Left colon (tissue), 2 donors: ENCODE measurements at regions not wholly inside any gene's neighbourhood (a gene's known extent, or its start where the extent isn't known, plus 50 kb on each side); places are given as distances from the start of the nearest gene placed in this dataset.
"Not testable (repeated sequence)": the region's sequence is repeated elsewhere in the genome, so short reads cannot be mapped to it uniquely, and the experiment has no call there.

Experiments used
- ATAC-seq: fragments of 200-7000 bp; cut with Tn5 transposase; one replicate; pipeline ENCODE4 v1.9.1; 2020; ENCODE audit warnings: mild to moderate bottlenecking, moderate library complexity
- DNase-seq, 2 donors: peaks; one replicate each; pipeline ENCODE4 v3.0.0-alpha.2; 2020
- intact Hi-C, 2 donors: fragments of 100-400 bp; cut with DNase I in 1 of 2; cut with micrococcal nuclease in 1 of 2; formaldehyde crosslinking; loops; one replicate each; pipeline versions ENCODE4 v1.11.2 to v1.14.0; 2022; cut with DNase I, micrococcal nuclease
- donor health status: DM: no; HTN: no; CAD: no.
- donor health status: DM: yes; HTN: yes; CAD: no.

DNA sequence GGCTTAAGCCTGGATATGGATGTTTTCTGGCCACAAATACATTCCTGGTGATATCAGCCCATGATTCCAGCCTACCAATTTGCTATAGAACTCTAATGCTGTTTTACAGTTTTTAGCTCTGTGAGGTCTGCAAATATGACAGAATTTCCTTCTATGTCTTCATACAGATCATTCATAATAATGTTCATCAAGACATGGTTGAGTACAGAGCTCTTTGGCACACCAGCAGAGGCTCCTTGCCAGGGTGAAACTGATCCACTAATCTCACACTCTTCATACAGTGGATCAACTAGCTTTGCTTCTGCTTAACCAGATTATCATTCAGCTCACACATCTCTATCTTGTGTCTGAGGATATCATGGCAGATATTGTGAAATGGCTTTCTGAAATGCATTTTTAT lies 672.1 kb downstream of the STK39 start:
- DNase-seq = no peak
- intact Hi-C loops = no loop called here
- ATAC-seq = no peak

GRCh38 chr2:167572883-167573619 lies 674.3 kb downstream of the STK39 start:
- intact Hi-C loops = no loop called here
- peak; percentile 95 for ATAC-seq

GRCh38 chr2:167570370-167570769 lies 677.0 kb downstream of the STK39 start:
- DNase-seq = no peak
- no peak for ATAC-seq
- intact Hi-C loops = no loop called here

More at GRCh38 chr2:167572883-167573619, 674.3 kb downstream of the STK39 start:
- no peak for DNase-seq

DNA sequence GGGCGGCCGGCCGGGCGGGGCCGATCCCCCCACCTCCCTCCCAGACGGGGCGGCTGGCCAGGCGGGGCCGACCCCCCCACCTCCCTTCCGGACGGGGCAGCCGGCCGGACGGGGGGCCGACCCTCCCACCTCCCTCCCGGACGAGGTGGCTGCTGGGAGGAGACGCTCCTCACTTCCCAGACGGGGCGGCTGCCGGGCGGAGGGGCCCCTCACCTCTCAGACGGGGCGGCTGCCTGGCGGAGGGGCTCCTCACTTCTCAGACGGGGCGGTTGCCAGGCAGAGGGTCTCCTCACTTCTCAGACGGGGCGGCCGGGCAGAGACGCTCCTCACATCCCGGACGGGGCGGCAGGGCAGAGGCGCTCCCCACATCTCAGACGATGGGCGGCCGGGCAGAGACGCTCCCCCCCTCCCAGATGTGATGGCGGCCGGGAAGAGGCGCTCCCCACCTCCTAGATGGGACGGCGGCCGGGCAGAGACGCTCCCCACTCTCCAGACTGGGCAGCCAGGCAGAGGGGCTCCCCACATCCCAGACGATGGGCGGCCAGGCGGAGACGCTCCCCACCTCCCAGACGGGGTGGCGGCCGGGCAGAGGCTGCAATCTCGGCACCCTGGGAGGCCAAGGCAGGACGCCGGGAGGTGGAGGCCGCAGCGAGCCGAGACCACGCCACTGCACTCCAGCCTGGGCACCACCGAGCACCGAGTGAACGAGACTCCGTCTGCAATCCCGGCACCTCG lies 675.8 kb downstream of the XIRP2 start:
- ATAC-seq, intact Hi-C loops, DNase-seq: not testable (repeated sequence)

GRCh38 chr2:167558272-167558991 lies 670.2 kb downstream of the XIRP2 start:
- DNase-seq, intact Hi-C loops, ATAC-seq: not testable (repeated sequence)

DNA sequence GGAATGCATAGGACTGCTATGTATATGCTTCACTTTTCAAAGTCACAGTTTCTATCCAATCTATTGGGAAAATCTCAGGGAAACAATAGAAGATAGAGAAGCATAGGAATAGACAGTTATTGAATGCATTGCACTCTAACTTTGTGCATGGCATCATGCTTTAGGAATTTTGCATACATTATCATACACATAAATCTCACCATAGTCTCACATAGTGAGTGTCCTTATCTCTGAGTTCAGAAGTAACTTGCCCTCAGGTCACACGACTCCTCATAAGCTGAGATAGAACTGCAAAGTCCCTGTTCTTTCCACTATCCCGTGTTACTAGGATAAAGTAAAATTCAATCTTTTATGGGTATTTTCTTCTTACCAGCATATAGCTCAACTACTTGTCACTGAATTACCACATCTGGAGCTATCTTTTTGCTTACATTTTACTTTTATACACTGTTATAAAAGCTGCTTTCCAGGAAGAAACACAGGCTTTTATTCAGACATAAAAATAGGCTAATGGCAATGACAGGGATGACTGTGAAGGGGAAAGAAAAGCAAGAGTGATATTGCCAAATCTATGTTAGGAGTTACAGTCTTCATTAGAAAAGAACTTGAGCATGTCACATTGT lies 666.9 kb downstream of the XIRP2 start:
- intact Hi-C loops = no loop called here
- DNase-seq (no peak), ATAC-seq (no peak)

GRCh38 chr2:167553635-167554034 lies 665.4 kb downstream of the XIRP2 start:
- ATAC-seq (no peak), DNase-seq (no peak)
- intact Hi-C loops = no loop called here

DNA sequence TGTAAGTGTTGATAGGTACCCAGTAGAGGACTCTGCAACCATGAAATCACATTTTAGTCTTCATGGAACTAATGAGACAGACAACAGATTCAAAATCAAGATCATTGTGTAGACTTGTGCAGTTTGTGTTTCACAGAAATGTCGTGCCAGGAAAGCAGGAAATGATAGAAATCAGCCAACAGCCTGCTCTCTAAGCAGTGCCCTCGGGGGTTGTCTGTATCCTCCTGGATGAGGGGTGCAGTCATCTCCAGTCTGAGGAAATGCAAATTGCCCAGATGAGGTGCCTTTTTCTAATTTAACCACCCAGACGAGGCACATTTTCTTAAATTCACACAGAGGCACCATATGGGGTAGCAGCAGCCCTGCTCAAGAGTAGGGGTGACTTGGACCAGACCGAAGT lies 663.1 kb downstream of the XIRP2 start:
- ATAC-seq (no peak), DNase-seq (no peak)
- intact Hi-C loops = no loop called here

GRCh38 chr2:167550448-167550847 lies 662.2 kb downstream of the XIRP2 start:
- DNase-seq (no peak), ATAC-seq (peak; percentile 59)
- intact Hi-C loops = no loop called here

DNA sequence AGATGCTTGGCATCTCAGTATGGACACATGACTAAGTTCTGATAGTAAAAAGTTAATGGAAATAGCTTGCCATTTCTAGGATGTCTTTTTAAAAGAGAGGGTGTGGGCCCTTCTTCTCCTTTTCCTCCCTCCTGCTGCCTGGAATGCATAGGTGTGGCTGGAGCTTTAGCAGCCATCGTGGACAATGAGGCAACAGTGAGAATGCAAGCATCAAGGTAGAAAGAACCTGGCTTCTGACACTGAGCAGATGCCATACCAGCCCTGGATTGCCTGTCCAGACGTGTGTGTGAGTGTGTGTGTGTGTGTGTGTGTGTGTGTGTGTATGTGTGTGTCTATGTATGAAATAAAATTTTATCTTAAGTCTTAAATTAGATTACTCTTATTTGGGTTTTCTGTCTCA lies 660.1 kb downstream of the XIRP2 start:
- DNase-seq = no peak
- ATAC-seq = peak; percentile 37
- intact Hi-C loops = no loop called here

DNA sequence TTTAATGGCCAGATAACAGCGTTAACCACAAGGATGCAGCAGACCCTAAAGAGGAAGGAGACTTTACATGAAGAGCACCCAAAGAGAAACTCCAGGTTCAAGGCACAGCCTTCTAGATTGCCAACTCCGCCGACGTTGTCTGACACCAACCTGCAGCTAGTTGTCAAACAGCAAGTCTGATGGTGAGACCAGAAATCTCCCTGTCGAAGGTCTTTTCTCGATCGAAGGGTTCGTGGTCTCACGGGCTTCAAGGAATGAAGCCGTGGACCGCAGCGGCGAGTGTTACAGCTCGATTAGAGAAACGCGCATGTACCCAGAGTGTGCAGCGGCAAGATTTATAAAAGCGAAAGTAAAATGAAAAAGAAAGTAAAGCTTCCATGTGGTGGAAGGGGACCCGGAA lies 656.3 kb downstream of the XIRP2 start:
- intact Hi-C loops = no loop called here
- no peak for DNase-seq
- no peak for ATAC-seq

DNA sequence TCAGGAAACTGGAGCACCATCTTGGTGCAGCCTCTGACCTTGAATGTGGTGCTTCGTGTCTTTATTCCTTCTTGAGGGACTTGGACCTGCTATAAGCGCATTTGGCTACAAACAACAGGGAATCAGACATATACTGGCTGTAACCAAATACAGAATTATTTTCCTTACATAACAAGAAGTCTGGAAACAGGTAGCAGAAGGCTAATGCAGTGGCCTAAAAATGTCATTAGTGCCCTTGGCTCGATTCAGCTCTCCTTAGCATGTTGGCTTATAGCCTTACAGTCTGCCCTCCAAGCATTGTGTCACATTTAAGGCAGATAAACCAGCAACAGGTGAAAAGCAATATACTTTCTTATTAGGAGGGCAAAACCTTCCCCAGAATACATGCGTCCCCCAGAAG lies 655.4 kb downstream of the XIRP2 start:
- intact Hi-C loops = no loop called here
- ATAC-seq (no peak), DNase-seq (no peak)

DNA sequence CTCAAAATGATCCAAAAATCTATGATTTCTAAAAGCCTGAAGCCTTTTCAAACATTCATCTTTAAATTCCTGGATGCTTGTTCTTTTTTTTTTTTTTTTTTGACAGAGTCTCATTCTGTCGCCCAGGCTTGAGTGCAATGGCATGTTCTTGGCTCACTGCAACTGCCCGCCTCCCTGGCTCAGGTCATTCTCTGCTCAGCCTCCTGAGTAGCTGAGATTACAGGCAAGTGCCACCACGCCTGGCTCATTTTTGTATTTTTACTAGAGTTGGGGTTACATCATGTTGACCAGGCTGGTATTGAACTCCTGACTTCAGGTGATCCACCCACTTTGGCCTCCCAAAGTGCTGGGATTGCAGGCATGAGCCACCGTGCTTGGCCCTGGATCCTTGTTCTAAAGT lies 649.5 kb downstream of the XIRP2 start:
- DNase-seq (no peak), ATAC-seq (no peak)
- intact Hi-C loops = no loop called here

DNA sequence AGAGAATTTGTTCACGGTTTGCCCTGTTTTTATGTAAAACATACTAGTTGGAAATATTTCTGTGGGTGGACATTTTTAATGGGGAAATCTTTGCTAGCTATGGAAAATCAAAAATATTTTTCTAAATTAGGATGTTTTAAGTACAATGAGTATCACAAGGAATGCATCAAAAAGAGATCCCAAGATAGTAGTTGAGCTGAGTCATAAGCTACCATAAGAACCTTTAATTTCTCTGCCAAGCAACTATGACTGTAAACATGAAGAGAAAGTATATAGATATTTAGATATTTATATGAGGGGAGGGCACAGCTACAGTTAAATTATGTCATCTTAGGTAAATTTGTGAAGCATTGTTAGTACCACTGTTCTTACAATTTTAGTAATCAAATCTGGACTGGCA lies 646.2 kb downstream of the XIRP2 start:
- ATAC-seq (no peak), DNase-seq (no peak)
- intact Hi-C loops = no loop called here

- DNase-seq = no peak
- ATAC-seq = no peak
- intact Hi-C loops = no loop called here
Observed at GRCh38 chr2:167524786-167525185, 636.5 kb downstream of the XIRP2 start.

DNA sequence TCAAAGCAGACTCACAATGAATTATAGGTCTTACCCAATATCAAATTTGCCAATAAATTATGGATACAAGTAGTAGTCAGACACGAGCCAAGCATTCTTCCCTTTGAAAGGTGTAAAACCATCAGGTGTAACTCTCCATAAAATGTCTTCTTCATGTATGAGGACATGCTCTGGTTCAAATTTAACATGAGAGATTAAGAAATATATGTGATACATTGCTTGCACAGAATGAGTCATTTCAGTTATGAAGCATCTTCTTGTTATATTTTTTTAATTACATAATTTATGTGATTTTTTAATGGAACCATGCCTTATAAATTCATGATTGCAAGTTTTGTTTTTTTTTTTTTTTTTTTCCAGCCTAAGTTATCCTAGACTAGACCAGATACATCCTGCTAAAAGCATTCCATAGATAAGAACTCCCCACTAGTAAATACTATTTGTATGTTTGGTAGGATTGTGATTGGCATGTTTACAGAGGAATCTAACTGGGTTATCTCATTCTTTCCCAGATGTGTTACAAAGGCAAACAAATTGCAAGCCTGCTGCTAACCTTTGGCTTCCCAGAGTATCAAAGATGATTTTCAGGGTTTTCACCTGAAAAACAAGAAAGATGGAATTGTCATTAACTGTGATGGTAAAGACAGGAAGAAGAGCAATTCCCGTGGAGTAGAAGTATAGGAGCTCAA lies 621.9 kb downstream of the XIRP2 start:
- DNase-seq = no peak
- ATAC-seq = peak; percentile 25
- intact Hi-C loops = no loop called here

GRCh38 chr2:167509586-167509985 lies 621.3 kb downstream of the XIRP2 start:
- intact Hi-C loops = no loop called here
- peak; percentile 98 for ATAC-seq
- no peak for DNase-seq

- DNase-seq (no peak), ATAC-seq (no peak)
- intact Hi-C loops = no loop called here
Observed at GRCh38 chr2:167508709-167509108, 620.4 kb downstream of the XIRP2 start.

- intact Hi-C loops = no loop called here
- ATAC-seq = no peak
Observed at GRCh38 chr2:167506395-167506794, 618.1 kb downstream of the XIRP2 start.

More at GRCh38 chr2:167506395-167506794, 618.1 kb downstream of the XIRP2 start:
- DNase-seq = no peak
